MM.1S (cell line): ENCODE measurements at regions not wholly inside any gene's neighbourhood (a gene's known extent, or its start where the extent isn't known, plus 50 kb on each side); places are given as distances from the start of the nearest gene placed in this dataset.

Source experiments
- EZH2 ChIP-seq: fragments of 300-600 bp; sonication (generic); optimal IDR thresholded peaks from 2 replicates; pipeline ENCODE3; 2017; ENCODE audit warnings: low read depth, mild to moderate bottlenecking, antibody characterized with exemption, low read length, mixed read lengths
- EZH2phosphoT487 ChIP-seq: fragments of 300-600 bp; sonication (generic); IDR thresholded peaks from 2 replicates; pipeline ENCODE4 v1.6.1; 2018; ENCODE audit warnings: antibody characterized with exemption, low read length
- TF ChIP-seq, protein P1 (sequence below): fragments of 300-600 bp; sonication (generic); IDR thresholded peaks from 2 replicates; pipeline ENCODE4 v1.5.1; 2016; ENCODE audit warnings: antibody characterized with exemption, low read length, mixed read lengths

DNA sequence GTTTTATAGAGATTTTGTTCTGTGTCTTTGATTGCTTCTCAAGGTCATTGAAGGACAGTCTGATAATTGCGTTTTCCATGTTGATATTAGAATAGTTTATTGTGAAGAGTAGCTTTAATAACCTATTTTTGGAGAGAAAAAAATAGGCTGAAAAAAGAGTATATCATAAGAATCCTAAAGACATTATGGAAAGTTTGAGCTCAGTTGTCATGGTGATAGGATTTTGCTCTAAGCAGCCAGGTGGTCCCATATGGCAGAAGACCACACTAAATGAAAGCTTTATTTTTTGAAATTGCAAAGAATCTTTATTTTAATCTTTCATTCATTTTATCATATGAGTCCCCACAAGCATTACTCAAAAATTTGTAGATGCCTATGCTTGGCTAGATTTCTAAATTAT, 358.9 kb upstream of the NAV3 start:
- TF ChIP-seq, protein P1, sequence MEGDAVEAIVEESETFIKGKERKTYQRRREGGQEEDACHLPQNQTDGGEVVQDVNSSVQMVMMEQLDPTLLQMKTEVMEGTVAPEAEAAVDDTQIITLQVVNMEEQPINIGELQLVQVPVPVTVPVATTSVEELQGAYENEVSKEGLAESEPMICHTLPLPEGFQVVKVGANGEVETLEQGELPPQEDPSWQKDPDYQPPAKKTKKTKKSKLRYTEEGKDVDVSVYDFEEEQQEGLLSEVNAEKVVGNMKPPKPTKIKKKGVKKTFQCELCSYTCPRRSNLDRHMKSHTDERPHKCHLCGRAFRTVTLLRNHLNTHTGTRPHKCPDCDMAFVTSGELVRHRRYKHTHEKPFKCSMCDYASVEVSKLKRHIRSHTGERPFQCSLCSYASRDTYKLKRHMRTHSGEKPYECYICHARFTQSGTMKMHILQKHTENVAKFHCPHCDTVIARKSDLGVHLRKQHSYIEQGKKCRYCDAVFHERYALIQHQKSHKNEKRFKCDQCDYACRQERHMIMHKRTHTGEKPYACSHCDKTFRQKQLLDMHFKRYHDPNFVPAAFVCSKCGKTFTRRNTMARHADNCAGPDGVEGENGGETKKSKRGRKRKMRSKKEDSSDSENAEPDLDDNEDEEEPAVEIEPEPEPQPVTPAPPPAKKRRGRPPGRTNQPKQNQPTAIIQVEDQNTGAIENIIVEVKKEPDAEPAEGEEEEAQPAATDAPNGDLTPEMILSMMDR, result no peak
- TF ChIP-seq EZH2, result no peak
- TF ChIP-seq EZH2phosphoT487, result no peak
